ENCODE measurements at regions not wholly inside any gene's neighbourhood (a gene's known extent, or its start where the extent isn't known, plus 50 kb on each side); places are given as distances from the start of the nearest gene placed in this dataset.

GRCh38 chr20:37636212-37636975 lies 57.4 kb upstream of the CTNNBL1 start:
- TF ChIP-seq CTCF (IDR thresholded peaks at IDR 0.05): no peak
- TF ChIP-seq EZH2 (IDR thresholded peaks at IDR 0.05; ENCODE audit: borderline replicate concordance, insufficient read depth, low read depth, low read length, poor library complexity, severe bottlenecking): no peak

All from B cell (primary cell).